Esophagus muscularis mucosa (tissue), 4 donors: ENCODE measurements at regions not wholly inside any gene's neighbourhood (a gene's known extent, or its start where the extent isn't known, plus 50 kb on each side); places are given as distances from the start of the nearest gene placed in this dataset.

Experiments
- CTCF ChIP-seq, 3 experiments: fragments of 200-600 bp in 2 of 3; fragments of 450-650 bp in 1 of 3; sonication (generic) in 2 of 3; IDR thresholded peaks; one replicate each; pipeline ENCODE4 v1.5.1; 2017 to 2019; ENCODE audit warnings: antibody characterized with exemption in 3 of 3, mild to moderate bottlenecking in 2 of 3, moderate library complexity in 1 of 3
- EP300 ChIP-seq: sonication (generic); formaldehyde crosslinking; IDR thresholded peaks from one replicate; pipeline ENCODE4 v1.6.1; 2017; ENCODE audit warnings: antibody characterized with exemption
- POLR2A ChIP-seq: fragments of 450-650 bp; IDR thresholded peaks from one replicate; pipeline ENCODE4 v1.6.1; 2017; ENCODE audit warnings: antibody characterized with exemption, moderate library complexity, mild to moderate bottlenecking, low read depth
- POLR2AphosphoS5 ChIP-seq, 2 donors: sonication (generic); formaldehyde crosslinking; IDR thresholded peaks; one replicate each; pipeline ENCODE4 v1.6.1; 2017; ENCODE audit warnings: antibody characterized with exemption in 2 of 2

- TF ChIP-seq CTCF (IDR thresholded peaks at IDR 0.05) (no peak), EP300 (no peak), POLR2A (no peak), POLR2AphosphoS5 (IDR thresholded peaks at IDR 0.05) (no peak)
These were observed 124.4 kb downstream of the DAD1 start for GRCh38 chr14:22464422-22465142.
